Lung (tissue), 11 donors: ENCODE measurements at regions not wholly inside any gene's neighbourhood (a gene's known extent, or its start where the extent isn't known, plus 50 kb on each side); places are given as distances from the start of the nearest gene placed in this dataset.

Experiments
- ATAC-seq: fragments of 200-7000 bp; cut with Tn5 transposase; one replicate; pipeline ENCODE4 v1.9.1; 2020; ENCODE audit warnings: moderate number of reproducible peaks; ENCODE audit not compliant: insufficient read depth, low FRiP score
- DNase-seq, 3 donors: peaks; one replicate each; pipeline ENCODE4 v3.0.0-alpha.2; 2013 to 2017
- H3K27ac ChIP-seq, 2 donors: one replicate each; pipeline ENCODE4 v1.5.1; 2013; ENCODE audit warnings: mild to moderate bottlenecking in 2 of 2, moderate library complexity in 2 of 2, control low read depth in 1 of 2, inconsistent platforms in 1 of 2, low read depth in 1 of 2, low read length in 1 of 2
- H3K27me3 ChIP-seq, 3 donors: one replicate each; pipeline ENCODE4 v1.5.1; 2013; ENCODE audit warnings: low read length in 2 of 3; ENCODE audit not compliant: control insufficient read depth in 3 of 3, insufficient read depth in 3 of 3
- H3K36me3 ChIP-seq, 4 donors: one replicate each; pipeline ENCODE4 v1.5.1; 2013; ENCODE audit warnings: low read length in 4 of 4, mild to moderate bottlenecking in 1 of 4, moderate library complexity in 1 of 4; ENCODE audit not compliant: control insufficient read depth in 4 of 4, insufficient read depth in 4 of 4
- H3K4me1 ChIP-seq, 5 donors: one replicate each; pipeline ENCODE4 v1.5.1; 2013; ENCODE audit warnings: low read length in 5 of 5, mild to moderate bottlenecking in 2 of 5, moderate library complexity in 1 of 5; ENCODE audit not compliant: control insufficient read depth in 5 of 5, insufficient read depth in 5 of 5
- H3K4me3 ChIP-seq: one replicate; pipeline ENCODE4 v1.5.1; 2013; ENCODE audit warnings: mild to moderate bottlenecking, control low read depth, moderate library complexity
- H3K9ac ChIP-seq, 2 donors: one replicate each; pipeline ENCODE4 v1.5.1; 2013; ENCODE audit warnings: low read length in 2 of 2, control low read depth in 1 of 2; ENCODE audit not compliant: insufficient read depth in 1 of 2
- H3K9me3 ChIP-seq, 4 donors: one replicate each; pipeline ENCODE4 v1.5.1; 2013; ENCODE audit warnings: low read length in 3 of 4, mild to moderate bottlenecking in 1 of 4, moderate library complexity in 1 of 4; ENCODE audit not compliant: control insufficient read depth in 4 of 4, insufficient read depth in 3 of 4
- WGBS, 2 donors: extraction: QIAGEN DNeasy Blood & Tissue Kit; methylation state at CpG; one replicate each; pipeline ENCODE4 v1.1.7; 2013; 5-methylcytosine and 5-hydroxymethylcytosine counted together
- TF ChIP-seq, protein P1 (sequence below): IDR thresholded peaks from 2 replicates; pipeline ENCODE4 v1.5.1; 2012; ENCODE audit warnings: mild to moderate bottlenecking; ENCODE audit errors: control extremely low read depth, extremely low read depth
- donor health status: control.
- donor health status: control.
- donor health status: Bipolar disorder and iron deficiency.
- donor health status: healthy.
- donor health status: DM: yes; HTN: yes; CAD: no.

GRCh38 chr16:65339062-65339461, 217.2 kb upstream of the CDH11 start:
- no peak for ATAC-seq
- TF ChIP-seq, protein P1, sequence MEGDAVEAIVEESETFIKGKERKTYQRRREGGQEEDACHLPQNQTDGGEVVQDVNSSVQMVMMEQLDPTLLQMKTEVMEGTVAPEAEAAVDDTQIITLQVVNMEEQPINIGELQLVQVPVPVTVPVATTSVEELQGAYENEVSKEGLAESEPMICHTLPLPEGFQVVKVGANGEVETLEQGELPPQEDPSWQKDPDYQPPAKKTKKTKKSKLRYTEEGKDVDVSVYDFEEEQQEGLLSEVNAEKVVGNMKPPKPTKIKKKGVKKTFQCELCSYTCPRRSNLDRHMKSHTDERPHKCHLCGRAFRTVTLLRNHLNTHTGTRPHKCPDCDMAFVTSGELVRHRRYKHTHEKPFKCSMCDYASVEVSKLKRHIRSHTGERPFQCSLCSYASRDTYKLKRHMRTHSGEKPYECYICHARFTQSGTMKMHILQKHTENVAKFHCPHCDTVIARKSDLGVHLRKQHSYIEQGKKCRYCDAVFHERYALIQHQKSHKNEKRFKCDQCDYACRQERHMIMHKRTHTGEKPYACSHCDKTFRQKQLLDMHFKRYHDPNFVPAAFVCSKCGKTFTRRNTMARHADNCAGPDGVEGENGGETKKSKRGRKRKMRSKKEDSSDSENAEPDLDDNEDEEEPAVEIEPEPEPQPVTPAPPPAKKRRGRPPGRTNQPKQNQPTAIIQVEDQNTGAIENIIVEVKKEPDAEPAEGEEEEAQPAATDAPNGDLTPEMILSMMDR, result no peak
- 45 to 58% methylated on average over 2 of the region's 2 CpGs for WGBS, 2 donors

DNA sequence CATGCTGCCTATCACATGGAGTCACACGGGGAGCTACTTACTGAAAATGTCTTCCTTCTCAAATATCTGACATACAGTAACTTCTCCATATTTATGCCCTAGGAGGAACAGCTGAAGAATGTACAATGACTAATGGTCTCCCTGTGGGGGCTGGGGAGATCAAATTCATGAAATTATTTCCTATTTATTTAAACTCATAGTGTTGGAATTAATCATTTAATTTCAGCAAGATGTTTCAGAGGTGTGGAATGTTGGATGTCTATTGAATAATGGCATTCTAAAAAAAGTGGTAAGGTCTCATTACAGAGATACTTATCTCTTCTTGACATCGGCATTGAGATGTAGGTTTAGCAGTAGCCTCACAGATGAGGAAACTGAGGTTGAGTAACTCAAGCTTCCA, 214.3 kb upstream of the CDH11 start:
- 81 to 82% methylated on average over 2 of the region's 2 CpGs for WGBS, 2 donors

More at GRCh38 chr16:65339062-65339461, 217.2 kb upstream of the CDH11 start:
- Histone ChIP-seq H3K4me3 (no peak overlapping the region), H3K4me1 (peaks cover 0 to 6% (median 0%) of the 10 kb centered on the region in 5 donors), H3K27ac (no peak overlapping the region), H3K36me3 (no peaks in the 10 kb centered on the region), H3K27me3 (no peaks in the 10 kb centered on the region), H3K9ac (no peak overlapping the region), H3K9me3 (no peaks in the 10 kb centered on the region)
- DNase-seq, result no peak

DNA sequence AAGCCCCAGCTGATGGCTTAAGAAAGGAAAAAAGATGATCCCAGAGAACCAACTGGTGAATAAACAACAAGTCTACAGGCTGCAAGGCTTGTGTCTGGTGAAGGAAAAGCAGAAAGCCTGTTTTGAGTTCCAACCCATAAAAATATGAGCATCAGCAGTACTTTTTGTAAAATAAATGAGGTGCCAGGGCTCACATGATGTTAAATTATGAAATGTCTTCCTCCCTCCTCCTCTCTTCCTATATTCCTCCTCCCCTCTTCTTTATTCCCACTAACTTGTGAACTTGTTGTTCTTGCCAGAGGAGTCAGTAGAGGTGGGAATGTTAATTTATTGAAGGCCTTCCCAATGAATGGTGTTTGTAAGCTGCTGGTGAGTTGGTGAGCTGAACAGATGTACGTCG, 212.2 kb upstream of the CDH11 start:
- Histone ChIP-seq H3K27ac (no peak overlapping the region), H3K27me3 (no peaks in the 10 kb centered on the region), H3K36me3 (no peaks in the 10 kb centered on the region), H3K9me3 (no peaks in the 10 kb centered on the region), H3K4me3 (no peak overlapping the region), H3K9ac (no peak overlapping the region), H3K4me1 (peaks cover 0 to 20% (median 0%) of the 10 kb centered on the region in 5 donors)
- WGBS, 2 donors, result 79 to 81% methylated on average over 2 of the region's 2 CpGs
- ATAC-seq, result no peak
- TF ChIP-seq, protein P1, result no peak
- DNase-seq, result peak in 2 of 3 donors; percentile 53 to 79

More for the DNA sequence above, 214.3 kb upstream of the CDH11 start:
- Histone ChIP-seq H3K27me3 (no peaks in the 10 kb centered on the region), H3K27ac (no peak overlapping the region), H3K4me1 (peaks cover 0 to 20% (median 0%) of the 10 kb centered on the region in 5 donors), H3K4me3 (no peak overlapping the region), H3K9ac (no peak overlapping the region), H3K9me3 (no peaks in the 10 kb centered on the region), H3K36me3 (no peaks in the 10 kb centered on the region)
- DNase-seq, result no peak
- TF ChIP-seq, protein P1, result no peak
- ATAC-seq, result no peak

DNA sequence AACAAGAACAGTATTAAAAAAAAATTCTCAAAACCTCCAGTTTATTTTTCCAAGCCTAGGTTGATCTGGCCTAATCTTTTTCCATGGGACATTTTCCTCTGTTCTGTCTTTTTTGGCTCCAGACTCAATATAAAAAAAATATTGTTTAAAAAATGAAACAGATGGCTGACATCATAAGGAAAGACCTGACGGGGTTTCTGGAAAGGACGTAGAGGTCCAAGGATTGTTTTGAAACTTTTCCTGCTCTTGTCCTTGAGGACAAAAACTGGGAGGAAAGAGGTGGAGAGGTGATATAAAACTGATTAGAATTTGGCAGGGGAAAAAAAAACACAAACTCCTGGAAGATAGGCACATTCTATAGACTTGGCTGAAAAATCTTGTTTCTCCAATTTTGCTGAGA, 211.4 kb upstream of the CDH11 start:
- TF ChIP-seq, protein P1, result no peak
- ATAC-seq (no peak), DNase-seq (peak in 2 of 3 donors; percentile 76 to 78)
- Histone ChIP-seq H3K27me3 (no peaks in the 10 kb centered on the region), H3K9me3 (no peaks in the 10 kb centered on the region), H3K36me3 (no peaks in the 10 kb centered on the region), H3K4me1 (peaks cover 0 to 20% (median 0%) of the 10 kb centered on the region in 5 donors), H3K9ac (no peak overlapping the region), H3K4me3 (no peak overlapping the region), H3K27ac (no peak overlapping the region)
- WGBS, 2 donors, result 50 to 55% methylated on average over 2 of the region's 2 CpGs
